Brain microvascular endothelial cell (primary cell): ENCODE measurements at regions not wholly inside any gene's neighbourhood (a gene's known extent, or its start where the extent isn't known, plus 50 kb on each side); places are given as distances from the start of the nearest gene placed in this dataset.

Experiments used
- DNase-seq: peaks from one replicate; pipeline ENCODE4 v3.0.0-alpha.2; 2020
- H3K27ac ChIP-seq: fragments of 250-450 bp; sonication (Bioruptor Pico); 2 replicates; pipeline ENCODE4 v1.5.1; 2020; ENCODE audit warnings: mild to moderate bottlenecking, moderate library complexity
- H3K27me3 ChIP-seq: fragments of 250-450 bp; sonication (Bioruptor Pico); replicated peaks from 2 replicates; pipeline ENCODE4 v1.5.1; 2020; ENCODE audit warnings: mild to moderate bottlenecking
- H3K36me3 ChIP-seq: fragments of 250-450 bp; sonication (Bioruptor Pico); replicated peaks from 2 replicates; pipeline ENCODE4 v1.5.1; 2020; ENCODE audit warnings: mild to moderate bottlenecking
- H3K4me3 ChIP-seq: 2 replicates; pipeline ENCODE4 v1.5.1; 2011; ENCODE audit warnings: low read depth, mild to moderate bottlenecking, control low read depth, low read length, moderate library complexity
- in situ Hi-C: cut with HindIII; loops from 2 replicates; pipeline ENCODE4 v1.10.0; 2017; ENCODE audit warnings: low sequenced_read_pairs, low pct_ligation_motif_present
- TF ChIP-seq, protein P1 (sequence below): IDR thresholded peaks from 2 replicates; pipeline ENCODE4 v1.5.1; 2011; ENCODE audit warnings: low read depth, mild to moderate bottlenecking, moderate library complexity, low read length, control low read depth, inconsistent platforms; ENCODE audit errors: missing control alignments

DNA sequence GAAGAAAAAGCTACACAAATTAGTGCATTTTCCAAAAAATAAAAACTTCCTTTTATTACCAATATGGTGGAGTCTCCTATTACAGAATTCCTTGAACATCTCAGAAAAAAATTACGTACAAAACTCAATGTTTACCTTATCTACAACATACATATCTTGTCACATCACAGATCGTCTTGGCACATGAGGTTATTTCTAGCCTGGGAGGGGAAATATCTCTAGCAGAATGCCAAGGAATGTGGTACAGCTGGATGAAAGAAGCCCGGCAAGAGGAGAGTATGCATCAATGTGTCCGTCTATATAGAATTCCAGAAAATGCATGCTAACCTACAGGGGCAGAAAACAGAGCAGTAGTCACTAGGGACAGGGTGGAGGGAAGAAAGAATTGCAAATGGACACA lies 443.8 kb downstream of the ZSWIM6 start:
- H3K36me3 ChIP-seq = no peaks in the 10 kb centered on the region
- in situ Hi-C loops = no loop called here
- no peaks in the 10 kb centered on the region for H3K27me3 ChIP-seq
- TF ChIP-seq, protein P1, sequence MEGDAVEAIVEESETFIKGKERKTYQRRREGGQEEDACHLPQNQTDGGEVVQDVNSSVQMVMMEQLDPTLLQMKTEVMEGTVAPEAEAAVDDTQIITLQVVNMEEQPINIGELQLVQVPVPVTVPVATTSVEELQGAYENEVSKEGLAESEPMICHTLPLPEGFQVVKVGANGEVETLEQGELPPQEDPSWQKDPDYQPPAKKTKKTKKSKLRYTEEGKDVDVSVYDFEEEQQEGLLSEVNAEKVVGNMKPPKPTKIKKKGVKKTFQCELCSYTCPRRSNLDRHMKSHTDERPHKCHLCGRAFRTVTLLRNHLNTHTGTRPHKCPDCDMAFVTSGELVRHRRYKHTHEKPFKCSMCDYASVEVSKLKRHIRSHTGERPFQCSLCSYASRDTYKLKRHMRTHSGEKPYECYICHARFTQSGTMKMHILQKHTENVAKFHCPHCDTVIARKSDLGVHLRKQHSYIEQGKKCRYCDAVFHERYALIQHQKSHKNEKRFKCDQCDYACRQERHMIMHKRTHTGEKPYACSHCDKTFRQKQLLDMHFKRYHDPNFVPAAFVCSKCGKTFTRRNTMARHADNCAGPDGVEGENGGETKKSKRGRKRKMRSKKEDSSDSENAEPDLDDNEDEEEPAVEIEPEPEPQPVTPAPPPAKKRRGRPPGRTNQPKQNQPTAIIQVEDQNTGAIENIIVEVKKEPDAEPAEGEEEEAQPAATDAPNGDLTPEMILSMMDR = no peak
- DNase-seq = no peak
- no peak overlapping the region for H3K27ac ChIP-seq
- no peak overlapping the region for H3K4me3 ChIP-seq

DNA sequence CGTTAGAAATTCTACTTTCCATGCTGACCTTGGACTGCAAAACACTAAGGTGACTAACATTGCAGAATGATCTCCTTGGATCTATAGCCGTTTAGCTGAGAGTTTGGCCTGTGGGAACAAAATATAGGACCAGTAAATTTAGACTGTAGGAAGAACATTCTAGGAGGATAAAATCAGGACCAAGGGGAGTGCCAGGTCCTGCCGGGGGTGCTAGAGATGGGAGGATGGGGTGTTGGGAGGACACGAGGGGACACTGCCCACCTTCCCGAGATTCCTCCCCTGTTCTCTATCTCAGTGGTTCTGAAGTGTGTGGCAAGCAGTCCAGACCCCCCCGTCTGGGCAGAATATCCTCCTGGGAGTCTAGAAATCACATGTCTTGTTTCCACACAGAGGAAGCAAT lies 445.2 kb downstream of the ZSWIM6 start:
- DNase-seq = no peak
- TF ChIP-seq, protein P1 = no peak
- Histone ChIP-seq H3K4me3 (no peak overlapping the region), H3K27ac (no peak overlapping the region), H3K36me3 (no peaks in the 10 kb centered on the region), H3K27me3 (no peaks in the 10 kb centered on the region)
- in situ Hi-C loops = no loop called here

DNA sequence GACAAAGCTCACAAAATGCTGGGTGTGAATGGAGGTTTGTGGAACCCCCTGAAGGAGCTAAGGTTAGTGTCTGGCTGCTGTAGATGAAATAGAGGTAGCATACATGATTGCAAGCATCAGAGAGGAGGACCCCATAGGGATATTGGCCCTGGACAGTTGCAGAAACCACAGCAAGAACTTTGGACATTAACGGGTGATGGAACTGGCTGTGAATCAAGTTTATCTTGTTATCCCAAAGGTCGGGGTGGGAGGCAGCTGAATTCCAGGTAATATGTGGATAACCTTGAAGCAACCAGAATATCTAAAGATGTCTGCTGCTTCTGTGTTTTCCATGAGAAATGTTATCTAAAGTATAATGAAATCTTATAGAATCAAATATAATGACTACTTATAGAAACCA lies 447.7 kb downstream of the ZSWIM6 start:
- Histone ChIP-seq H3K36me3 (no peaks in the 10 kb centered on the region), H3K27ac (no peak overlapping the region), H3K4me3 (no peak overlapping the region), H3K27me3 (no peaks in the 10 kb centered on the region)
- in situ Hi-C loops = no loop called here
- no peak for DNase-seq
- TF ChIP-seq, protein P1 = no peak

GRCh38 chr5:61783481-61783880 lies 451.4 kb downstream of the ZSWIM6 start:
- no peak overlapping the region for H3K4me3 ChIP-seq
- no peaks in the 10 kb centered on the region for H3K36me3 ChIP-seq
- no peaks in the 10 kb centered on the region for H3K27me3 ChIP-seq
- H3K27ac ChIP-seq = no peak overlapping the region
- no peak for DNase-seq
- in situ Hi-C loops = no loop called here
- TF ChIP-seq, protein P1 = no peak

DNA sequence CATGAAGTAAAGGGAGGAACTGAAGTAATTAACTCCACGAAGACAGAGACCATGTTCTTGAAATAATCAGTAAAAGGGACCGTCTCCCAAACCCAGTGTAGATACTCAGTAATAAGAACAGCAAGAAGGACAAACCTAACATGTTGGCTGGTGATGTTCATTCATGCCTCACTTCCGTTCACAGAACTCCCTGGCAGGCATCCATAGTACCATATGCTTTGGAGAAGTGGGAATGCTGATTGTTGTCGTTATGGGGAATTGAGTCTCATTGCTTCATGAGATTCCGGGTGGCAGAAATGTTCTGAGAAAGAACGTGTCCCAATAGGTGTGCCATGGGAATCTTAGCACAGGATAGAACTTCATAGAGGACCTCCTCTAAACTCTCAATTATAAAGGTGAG lies 452.3 kb downstream of the ZSWIM6 start:
- no peak for DNase-seq
- TF ChIP-seq, protein P1 = no peak

GRCh38 chr5:61788548-61788947 lies 456.5 kb downstream of the ZSWIM6 start:
- Histone ChIP-seq H3K4me3 (no peak overlapping the region), H3K27me3 (no peaks in the 10 kb centered on the region), H3K27ac (no peak overlapping the region), H3K36me3 (no peaks in the 10 kb centered on the region)
- TF ChIP-seq, protein P1 = no peak
- no peak for DNase-seq
- in situ Hi-C loops = no loop called here

More for the DNA sequence above, 452.3 kb downstream of the ZSWIM6 start:
- no peaks in the 10 kb centered on the region for H3K27me3 ChIP-seq
- in situ Hi-C loops = no loop called here
- H3K4me3 ChIP-seq = no peak overlapping the region
- H3K27ac ChIP-seq = no peak overlapping the region
- no peaks in the 10 kb centered on the region for H3K36me3 ChIP-seq
